ENCODE measurements at regions not wholly inside any gene's neighbourhood (a gene's known extent, or its start where the extent isn't known, plus 50 kb on each side); places are given as distances from the start of the nearest gene placed in this dataset.
"Not testable (repeated sequence)": the region's sequence is repeated elsewhere in the genome, so short reads cannot be mapped to it uniquely, and the experiment has no call there.

GRCh38 chr6:113068570-113068969 is 721.4 kb downstream of the RFPL4B start:
- TF ChIP-seq CTCF (IDR thresholded peaks at IDR 0.05) = no peak
- Histone ChIP-seq H3K36me3 (no peaks in the 10 kb centered on the region), H3K4me3 (no peak overlapping the region), H3K9me3 (peaks cover 0 to 5% (median 0%) of the 10 kb centered on the region in 11 donors), H3K27me3 (no peaks in the 10 kb centered on the region), H3K4me1 (peaks cover 0 to 32% (median 12%) of the 10 kb centered on the region in 9 donors), H3K27ac (peak overlapping the region in 4 of 10 donors; percentile 9 to 57 (median 42))
- intact Hi-C loops (cut with DNase I) = loop anchor here in 2 of 10 donors (5.0 kb wide), 1 partner anchor 789 kb away; the partner anchor contains the start of gene MARCKS (in 2 of the 2)
- WGBS, 2 donors = 65 to 75% methylated on average over 2 of the region's 2 CpGs
- peak in 4 of 8 donors; percentile 47 to 65 (median 62) for ATAC-seq
- DNase-seq = no peak

GRCh38 chr6:113070681-113071080 is 723.6 kb downstream of the RFPL4B start:
- H3K36me3 ChIP-seq, DNase-seq, H3K4me3 ChIP-seq, H3K27me3 ChIP-seq, ATAC-seq, H3K27ac ChIP-seq: not testable (repeated sequence)
- WGBS, 2 donors = 94 to 97% methylated on average over 3 of the region's 3 CpGs
- H3K9me3 ChIP-seq = peaks cover 0 to 11% (median 0%) of the 10 kb centered on the region in 11 donors
- intact Hi-C loops (cut with DNase I) = loop anchor here in 1 of 10 donors (2.0 to 5.0 kb wide), 2 partner anchors 32 to 307 kb away; no protein-coding TSS in a partner anchor
- H3K4me1 ChIP-seq = peaks cover 0 to 24% (median 6%) of the 10 kb centered on the region in 9 donors

- Histone ChIP-seq H3K36me3 (no peaks in the 10 kb centered on the region), H3K27ac (no peak overlapping the region), H3K4me1 (no peaks in the 10 kb centered on the region), H3K27me3 (no peaks in the 10 kb centered on the region), H3K9me3 (peaks cover 0 to 11% (median 0%) of the 10 kb centered on the region in 11 donors), H3K4me3 (no peak overlapping the region)
- DNase-seq = no peak
- TF ChIP-seq CTCF (IDR thresholded peaks at IDR 0.05) = no peak
- no peak for ATAC-seq
- 57 to 62% methylated on average over 1 of the region's 1 CpG for WGBS, 2 donors
- intact Hi-C loops (cut with DNase I) = loop anchor here in 1 of 10 donors (5.0 kb wide), 1 partner anchor 304 kb away; no protein-coding TSS in a partner anchor
Measured at GRCh38 chr6:113073611-113074191, 726.6 kb downstream of the RFPL4B start.

- no peak overlapping the region for H3K4me3 ChIP-seq
- no peak for TF ChIP-seq CTCF (IDR thresholded peaks at IDR 0.05)
- 64 to 73% methylated on average over 3 of the region's 3 CpGs for WGBS, 2 donors
- H3K9me3 ChIP-seq = peaks cover 0 to 11% (median 0%) of the 10 kb centered on the region in 11 donors
- no peak overlapping the region for H3K27ac ChIP-seq
- no peaks in the 10 kb centered on the region for H3K27me3 ChIP-seq
- ATAC-seq = no peak
- no peaks in the 10 kb centered on the region for H3K4me1 ChIP-seq
- no peak for DNase-seq
- intact Hi-C loops (cut with DNase I) = no loop called here
- H3K36me3 ChIP-seq = no peaks in the 10 kb centered on the region
Measured at GRCh38 chr6:113076116-113076515, 729.0 kb downstream of the RFPL4B start.

GRCh38 chr6:113076816-113077215 is 729.7 kb downstream of the RFPL4B start:
- ATAC-seq = no peak
- no peaks in the 10 kb centered on the region for H3K27me3 ChIP-seq
- no peaks in the 10 kb centered on the region for H3K4me1 ChIP-seq
- H3K9me3 ChIP-seq = peaks cover 0 to 8% (median 0%) of the 10 kb centered on the region in 11 donors
- DNase-seq = no peak
- intact Hi-C loops (cut with DNase I) = no loop called here
- H3K4me3 ChIP-seq = no peak overlapping the region
- H3K36me3 ChIP-seq = no peaks in the 10 kb centered on the region
- WGBS, 2 donors = 69 to 77% methylated on average over 1 of the region's 1 CpG
- no peak overlapping the region for H3K27ac ChIP-seq
- no peak for TF ChIP-seq CTCF (IDR thresholded peaks at IDR 0.05)
